K562 (cell line): ENCODE measurements at regions not wholly inside any gene's neighbourhood (a gene's known extent, or its start where the extent isn't known, plus 50 kb on each side); places are given as distances from the start of the nearest gene placed in this dataset.

Experiments
- ATAC-seq: fragments of 200-7000 bp; cut with Tn5 transposase; 3 replicates; pipeline ENCODE4 v1.9.1; 2020; ENCODE audit warnings: moderate library complexity
- BruUV-seq: library from RNA; stranded (reverse); fragments of 400-500 nt; replicated peaks from 2 replicates; lab custom pipeline; 2021; lab: Mats Ljungman, UMichigan
- CTCF ChIA-PET: fragments of 300-600 bp; formaldehyde crosslinking; extraction: SDS; loops from one replicate; lab custom pipeline; 2021; ENCODE audit warnings: low intra/inter-chr PET ratio; lab: Yijun Ruan, JAX
- POLR2A ChIA-PET: fragments of 300-600, 350-650 bp; sonication (Branson Sonifier 250); formaldehyde crosslinking; extraction: SDS; loops from one replicate; lab custom pipeline; 2021; ENCODE audit warnings: antibody characterized with exemption, inconsistent platforms; lab: Yijun Ruan, JAX
- DNase-seq, 4 experiments: peaks; one replicate each; pipeline versions ENCODE4 v3.0.0 to v3.0.0-alpha.2; 2011 to 2018; ENCODE audit warnings: low spot score in 3 of 4, mixed read lengths in 3 of 4; ENCODE audit errors: extremely low read depth in 1 of 4
- FAIRE-seq: peaks from 2 replicates; lab custom pipeline; 2011; peaks lifted over from hg19 to GRCh38; lab: Jason Lieb, UNC
- H2AFZ ChIP-seq: 2 replicates; pipeline ENCODE4 v1.6.0; 2011; ENCODE audit warnings: low read depth, low read length, control low read depth, inconsistent platforms
- H3K27ac ChIP-seq: fragments of 200-600 bp; 3 replicates; pipeline ENCODE4 v1.8.0; 2011; ENCODE audit warnings: low read depth, mild to moderate bottlenecking, control low read depth, inconsistent platforms, low read length, moderate library complexity, mixed read lengths; ENCODE audit errors: extremely low read depth
- H3K27me3 ChIP-seq, 2 experiments: fragments of 300-600 bp in 1 of 2; 2 replicates in 1 of 2; 3 replicates in 1 of 2; pipeline versions ENCODE4 v1.6.0 to v1.8.0; 2011; ENCODE audit warnings: inconsistent platforms in 2 of 2, low read length in 2 of 2, mild to moderate bottlenecking in 1 of 2, mixed read lengths in 1 of 2, moderate library complexity in 1 of 2; ENCODE audit not compliant: control insufficient read depth in 2 of 2, insufficient read depth in 2 of 2
- H3K36me3 ChIP-seq: fragments of 300-600 bp; 3 replicates; pipeline ENCODE4 v1.8.0; 2011; ENCODE audit warnings: mild to moderate bottlenecking, low read length, inconsistent platforms; ENCODE audit not compliant: control insufficient read depth, insufficient read depth
- H3K4me1 ChIP-seq, 2 experiments: fragments of 200-600 bp in 1 of 2; replicated peaks in 1 of 2; 2 replicates in 1 of 2; 3 replicates in 1 of 2; pipeline versions ENCODE4 v1.5.1 to v1.8.0; 2011; ENCODE audit warnings: inconsistent platforms in 2 of 2, low read length in 2 of 2, mild to moderate bottlenecking in 1 of 2, mixed read lengths in 1 of 2, moderate library complexity in 1 of 2; ENCODE audit not compliant: control insufficient read depth in 2 of 2, insufficient read depth in 2 of 2
- H3K4me2 ChIP-seq: 2 replicates; pipeline ENCODE4 v1.6.1; 2011; ENCODE audit warnings: low read length, control low read depth, inconsistent platforms, mixed read lengths; ENCODE audit not compliant: insufficient read depth
- H3K4me3 ChIP-seq: fragments of 200-600 bp; sonication (generic), shearing (Covaris generic); 2 replicates; pipeline ENCODE4 v1.5.1; 2016; ENCODE audit warnings: control low read depth, inconsistent platforms
- H3K79me2 ChIP-seq: fragments of 200-600 bp; 3 replicates; pipeline ENCODE4 v1.8.0; 2011; ENCODE audit warnings: low read length, inconsistent platforms; ENCODE audit not compliant: control insufficient read depth, insufficient read depth
- H3K9ac ChIP-seq, 2 experiments: 2 replicates each; pipeline versions ENCODE4 v1.6.0 to v1.6.1; 2011; ENCODE audit warnings: low read depth in 2 of 2, low read length in 2 of 2, control low read depth in 1 of 2, inconsistent platforms in 1 of 2, mild to moderate bottlenecking in 1 of 2, mixed read lengths in 1 of 2; ENCODE audit not compliant: insufficient read depth in 1 of 2
- H3K9me1 ChIP-seq: one replicate; pipeline ENCODE4 v1.6.0; 2011; ENCODE audit warnings: inconsistent platforms, mild to moderate bottlenecking, low read length, moderate library complexity; ENCODE audit not compliant: control insufficient read depth, insufficient read depth
- H3K9me3 ChIP-seq: replicated peaks from 2 replicates; pipeline ENCODE4 v1.5.1; 2011; ENCODE audit warnings: low read depth, low read length, inconsistent platforms; ENCODE audit not compliant: control insufficient read depth, insufficient read depth
- H4K20me1 ChIP-seq: replicated peaks from 2 replicates; pipeline ENCODE4 v1.6.1; 2011; ENCODE audit warnings: low read length, inconsistent platforms, mixed read lengths; ENCODE audit not compliant: control insufficient read depth, insufficient read depth
- ARID1B ChIP-seq: fragments of 450-650 bp; IDR thresholded peaks from 2 replicates; pipeline ENCODE4 v1.6.1; 2016; ENCODE audit warnings: antibody characterized with exemption, mild to moderate bottlenecking, inconsistent platforms
- IRF2 ChIP-seq: sonication (generic); formaldehyde crosslinking; IDR thresholded peaks from 2 replicates; pipeline ENCODE4 v1.8.1; 2022; ENCODE audit warnings: mild to moderate bottlenecking, missing genetic modification reagents
- LCOR ChIP-seq: sonication (generic); formaldehyde crosslinking; IDR thresholded peaks from 2 replicates; pipeline ENCODE4 v1.8.0; 2022; ENCODE audit warnings: mild to moderate bottlenecking, missing genetic modification reagents
- NFE2L1 ChIP-seq: fragments of 450-650 bp; IDR thresholded peaks from 2 replicates; pipeline ENCODE4 v1.6.1; 2016; ENCODE audit warnings: missing genetic modification characterization, low read depth, mild to moderate bottlenecking, missing compliant biosample characterization, moderate library complexity, borderline replicate concordance
- NONO ChIP-seq, 2 experiments: fragments of 200-400 bp in 1 of 2; fragments of 450-650 bp in 1 of 2; formaldehyde crosslinking in 1 of 2; IDR thresholded peaks; 2 replicates each; pipeline ENCODE4 v1.6.1; 2017; ENCODE audit warnings: low read depth in 2 of 2, mild to moderate bottlenecking in 2 of 2, moderate library complexity in 2 of 2, low read length in 1 of 2
- POLR2G ChIP-seq: fragments of 200-400 bp; formaldehyde crosslinking; IDR thresholded peaks from 2 replicates; pipeline ENCODE4 v1.6.1; 2017; ENCODE audit warnings: low read depth, mild to moderate bottlenecking, antibody characterized with exemption, low read length, moderate library complexity
- POU5F1 ChIP-seq: fragments of 150-350 bp; IDR thresholded peaks from 2 replicates; pipeline ENCODE4 v1.6.1; 2014; ENCODE audit warnings: borderline replicate concordance, low read length, low read depth, mild to moderate bottlenecking; ENCODE audit not compliant: partially characterized antibody
- RBM17 ChIP-seq: fragments of 200-400 bp; formaldehyde crosslinking; IDR thresholded peaks from 2 replicates; pipeline ENCODE4 v1.6.1; 2017; ENCODE audit warnings: low read depth, mild to moderate bottlenecking, low read length, borderline replicate concordance
- XRCC4 ChIP-seq: IDR thresholded peaks from one replicate; pipeline ENCODE4 v1.6.1; 2011; ENCODE audit not compliant: insufficient read depth, insufficient read length; ENCODE audit errors: extremely low read depth
- ZBTB8A ChIP-seq: fragments of 450-650 bp; IDR thresholded peaks from 2 replicates; pipeline ENCODE4 v1.6.1; 2018; ENCODE audit warnings: mild to moderate bottlenecking, moderate library complexity; ENCODE audit not compliant: partially characterized antibody
- ZFX ChIP-seq: sonication (generic); formaldehyde crosslinking; IDR thresholded peaks from 2 replicates; pipeline ENCODE4 v1.8.0; 2022; ENCODE audit warnings: mild to moderate bottlenecking, missing genetic modification reagents, moderate library complexity
- ZNF24 ChIP-seq: fragments of 450-650 bp; IDR thresholded peaks from 2 replicates; pipeline ENCODE4 v1.6.1; 2016
- WGBS: fragments of 100-300 bp; shearing (Covaris generic); methylation state at CpG from one replicate; pipeline ENCODE4 v1.1.6; 2016; ENCODE audit warnings: low coverage, mixed read lengths; ENCODE audit not compliant: insufficient coverage; ENCODE audit errors: missing lambda C conversion rate; 5-methylcytosine and 5-hydroxymethylcytosine counted together
- in situ Hi-C: fragments of 300-500 bp; cut with MboI; formaldehyde crosslinking; loops from 4 replicates; pipeline ENCODE4 v1.15.0; 2018; ENCODE audit warnings: inconsistent platforms, mixed read lengths
- intact Hi-C: fragments of 100-400 bp; cut with micrococcal nuclease; formaldehyde crosslinking; loops from 2 replicates; pipeline ENCODE4 v1.14.2; 2022
- TF ChIP-seq, protein P1 (sequence below): fragments of 200-800 bp; sonication (Bioruptor generic); IDR thresholded peaks from 2 replicates; pipeline ENCODE4 v1.6.1; 2017; ENCODE audit warnings: missing genetic modification characterization, missing compliant biosample characterization
- TF ChIP-seq, protein P2 (sequence below), 2 experiments: fragments of 450-650 bp in 1 of 2; sonication (generic) in 1 of 2; formaldehyde crosslinking; conservative IDR thresholded peaks; 2 replicates each; pipeline versions ENCODE4 v1.4.0 to v1.8.1; 2020 to 2022; ENCODE audit warnings: mild to moderate bottlenecking in 1 of 2, missing genetic modification reagents in 1 of 2
- TF ChIP-seq, protein P3 (sequence below): sonication (generic); formaldehyde crosslinking; IDR thresholded peaks from 2 replicates; pipeline ENCODE4 v1.8.0; 2022; ENCODE audit warnings: mild to moderate bottlenecking, missing genetic modification reagents
- TF ChIP-seq, protein P4 (sequence below), 3 experiments: IDR thresholded peaks in 2 of 3; conservative IDR thresholded peaks in 1 of 3; 2 replicates each; pipeline ENCODE4 v1.5.1; 2011 to 2012; ENCODE audit warnings: low read length in 3 of 3, mild to moderate bottlenecking in 3 of 3, control low read depth in 2 of 3, improper control_type of control experiment in 1 of 3, inconsistent platforms in 1 of 3, low read depth in 1 of 3, mixed read lengths in 1 of 3, moderate library complexity in 1 of 3; ENCODE audit not compliant: insufficient read depth in 2 of 3

DNA sequence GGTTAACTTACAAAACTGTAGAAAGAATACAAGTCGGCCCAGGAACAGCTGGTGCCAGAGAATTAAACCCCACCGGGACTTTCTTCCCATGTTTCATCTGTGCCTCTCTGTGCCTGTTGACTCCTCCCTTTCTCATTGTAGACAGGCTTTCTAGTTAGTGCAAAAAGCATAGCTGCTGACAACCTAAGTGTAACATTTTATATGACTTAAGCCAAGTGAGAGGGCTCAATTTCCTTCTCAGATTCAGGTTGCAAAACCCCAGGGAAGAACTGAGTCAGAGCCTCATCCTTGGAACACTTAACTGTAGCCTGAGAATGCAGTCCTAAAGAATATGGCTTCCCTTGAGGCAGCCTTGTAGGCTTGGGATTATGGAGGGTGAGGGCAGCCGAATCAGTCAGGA lies 302.5 kb upstream of the AZI2 start:
- Histone ChIP-seq H3K9ac (no peak overlapping the region), H3K9me1 (no peaks in the 10 kb centered on the region), H2AFZ (no peak overlapping the region), H3K36me3 (no peaks in the 10 kb centered on the region), H4K20me1 (no peaks in the 10 kb centered on the region), H3K9me3 (no peaks in the 10 kb centered on the region; the same call in 1 of the 2 replicates), H3K27ac (no peak overlapping the region), H3K79me2 (no peaks in the 10 kb centered on the region), H3K4me1 (no peaks in the 10 kb centered on the region), H3K4me2 (no peak overlapping the region), H3K4me3 (no peak overlapping the region), H3K27me3 (no peaks in the 10 kb centered on the region)
- 0% methylated on average over 3 of the region's 3 CpGs for WGBS
- intact Hi-C loops (no loop called here), in situ Hi-C loops (no loop called here)
- POLR2A ChIA-PET: no interaction called here
- TF ChIP-seq, protein P1, sequence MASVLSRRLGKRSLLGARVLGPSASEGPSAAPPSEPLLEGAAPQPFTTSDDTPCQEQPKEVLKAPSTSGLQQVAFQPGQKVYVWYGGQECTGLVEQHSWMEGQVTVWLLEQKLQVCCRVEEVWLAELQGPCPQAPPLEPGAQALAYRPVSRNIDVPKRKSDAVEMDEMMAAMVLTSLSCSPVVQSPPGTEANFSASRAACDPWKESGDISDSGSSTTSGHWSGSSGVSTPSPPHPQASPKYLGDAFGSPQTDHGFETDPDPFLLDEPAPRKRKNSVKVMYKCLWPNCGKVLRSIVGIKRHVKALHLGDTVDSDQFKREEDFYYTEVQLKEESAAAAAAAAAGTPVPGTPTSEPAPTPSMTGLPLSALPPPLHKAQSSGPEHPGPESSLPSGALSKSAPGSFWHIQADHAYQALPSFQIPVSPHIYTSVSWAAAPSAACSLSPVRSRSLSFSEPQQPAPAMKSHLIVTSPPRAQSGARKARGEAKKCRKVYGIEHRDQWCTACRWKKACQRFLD (CRISPR knock-in tag): no peak
- TF ChIP-seq RBM17 (no peak), XRCC4 (no peak), LCOR (CRISPR knock-in tag) (no peak), NONO (IDR thresholded peaks at IDR 0.05; ENCODE audit: low read depth in 2 of 2, low read length in 1 of 2) (no peak), ZNF24 (no peak), NFE2L1 (tag) (no peak), POLR2G (no peak), IRF2 (no peak), POU5F1 (no peak), ARID1B (no peak), ZBTB8A (no peak), ZFX (CRISPR knock-in tag) (no peak)
- TF ChIP-seq, protein P2, sequence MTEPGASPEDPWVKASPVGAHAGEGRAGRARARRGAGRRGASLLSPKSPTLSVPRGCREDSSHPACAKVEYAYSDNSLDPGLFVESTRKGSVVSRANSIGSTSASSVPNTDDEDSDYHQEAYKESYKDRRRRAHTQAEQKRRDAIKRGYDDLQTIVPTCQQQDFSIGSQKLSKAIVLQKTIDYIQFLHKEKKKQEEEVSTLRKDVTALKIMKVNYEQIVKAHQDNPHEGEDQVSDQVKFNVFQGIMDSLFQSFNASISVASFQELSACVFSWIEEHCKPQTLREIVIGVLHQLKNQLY (CRISPR knock-in tag; conservative IDR thresholded peaks at IDR 0.05): no peak
- TF ChIP-seq, protein P3, sequence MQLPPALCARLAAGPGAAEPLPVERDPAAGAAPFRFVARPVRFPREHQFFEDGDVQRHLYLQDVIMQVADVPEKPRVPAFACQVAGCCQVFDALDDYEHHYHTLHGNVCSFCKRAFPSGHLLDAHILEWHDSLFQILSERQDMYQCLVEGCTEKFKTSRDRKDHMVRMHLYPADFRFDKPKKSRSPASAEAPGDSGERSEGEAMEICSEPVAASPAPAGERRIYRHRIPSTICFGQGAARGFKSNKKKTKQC (CRISPR knock-in tag): no peak
- TF ChIP-seq, protein P4, sequence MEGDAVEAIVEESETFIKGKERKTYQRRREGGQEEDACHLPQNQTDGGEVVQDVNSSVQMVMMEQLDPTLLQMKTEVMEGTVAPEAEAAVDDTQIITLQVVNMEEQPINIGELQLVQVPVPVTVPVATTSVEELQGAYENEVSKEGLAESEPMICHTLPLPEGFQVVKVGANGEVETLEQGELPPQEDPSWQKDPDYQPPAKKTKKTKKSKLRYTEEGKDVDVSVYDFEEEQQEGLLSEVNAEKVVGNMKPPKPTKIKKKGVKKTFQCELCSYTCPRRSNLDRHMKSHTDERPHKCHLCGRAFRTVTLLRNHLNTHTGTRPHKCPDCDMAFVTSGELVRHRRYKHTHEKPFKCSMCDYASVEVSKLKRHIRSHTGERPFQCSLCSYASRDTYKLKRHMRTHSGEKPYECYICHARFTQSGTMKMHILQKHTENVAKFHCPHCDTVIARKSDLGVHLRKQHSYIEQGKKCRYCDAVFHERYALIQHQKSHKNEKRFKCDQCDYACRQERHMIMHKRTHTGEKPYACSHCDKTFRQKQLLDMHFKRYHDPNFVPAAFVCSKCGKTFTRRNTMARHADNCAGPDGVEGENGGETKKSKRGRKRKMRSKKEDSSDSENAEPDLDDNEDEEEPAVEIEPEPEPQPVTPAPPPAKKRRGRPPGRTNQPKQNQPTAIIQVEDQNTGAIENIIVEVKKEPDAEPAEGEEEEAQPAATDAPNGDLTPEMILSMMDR (IDR thresholded peaks at IDR 0.05 in 2 of 3, conservative IDR thresholded peaks at IDR 0.05 in 1 of 3; ENCODE audit: insufficient read depth in 2 of 3, low read depth in 1 of 3, low read length in 3 of 3): no peak
- ATAC-seq (no peak), DNase-seq (no peak), FAIRE-seq (no peak)
- CTCF ChIA-PET: no interaction called here
- BruUV-seq: no TSS peak
